ENCODE measurements at regions not wholly inside any gene's neighbourhood (a gene's known extent, or its start where the extent isn't known, plus 50 kb on each side); places are given as distances from the start of the nearest gene placed in this dataset.
"Not testable (repeated sequence)": the region's sequence is repeated elsewhere in the genome, so short reads cannot be mapped to it uniquely, and the experiment has no call there.

- DNase-seq (ENCODE audit: low read depth in 4 of 4, low spot score in 2 of 4), result no peak
Measured at GRCh38 chr6:40888456-40888990, 150.5 kb downstream of the UNC5CL start.

GRCh38 chr6:40887792-40888340, 151.2 kb downstream of the UNC5CL start:
- DNase-seq (ENCODE audit: low read depth in 4 of 4, low spot score in 2 of 4), result no peak

DNA sequence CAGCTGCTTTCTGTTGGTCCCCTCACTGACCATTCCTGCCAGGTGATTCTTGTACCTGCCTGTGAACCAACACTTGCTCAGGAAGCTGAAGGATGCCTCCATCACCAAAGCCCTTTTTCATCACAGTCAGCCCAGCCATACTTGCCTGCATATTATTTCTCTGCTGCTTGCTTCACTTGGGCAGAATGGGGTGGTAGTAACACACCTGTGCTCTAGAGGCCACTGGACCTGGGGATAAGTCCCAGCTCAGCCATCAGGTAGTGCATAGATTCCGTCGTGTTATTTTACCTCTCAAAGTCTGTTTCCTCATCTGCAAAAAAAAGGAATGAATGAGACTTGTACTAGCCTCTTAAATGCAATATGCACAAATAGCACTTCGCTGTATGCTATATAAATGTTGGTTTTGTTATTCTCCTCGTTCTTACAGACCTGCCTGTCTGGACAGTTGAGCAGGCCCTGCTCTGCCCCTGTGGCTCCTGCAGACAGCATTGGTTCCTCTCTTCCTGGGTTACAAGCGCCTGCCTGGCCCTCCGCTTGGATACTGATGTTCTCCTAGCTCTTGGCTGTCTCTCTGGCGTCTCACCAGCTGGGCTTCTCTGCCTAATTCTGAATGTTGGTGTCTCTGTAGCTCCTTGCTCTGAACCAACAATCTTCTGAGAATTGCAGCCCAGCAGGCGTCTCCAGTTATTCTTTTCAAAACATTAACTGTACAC, 151.8 kb downstream of the UNC5CL start:
- no peak for DNase-seq (ENCODE audit: low read depth in 4 of 4, low spot score in 2 of 4)

DNA sequence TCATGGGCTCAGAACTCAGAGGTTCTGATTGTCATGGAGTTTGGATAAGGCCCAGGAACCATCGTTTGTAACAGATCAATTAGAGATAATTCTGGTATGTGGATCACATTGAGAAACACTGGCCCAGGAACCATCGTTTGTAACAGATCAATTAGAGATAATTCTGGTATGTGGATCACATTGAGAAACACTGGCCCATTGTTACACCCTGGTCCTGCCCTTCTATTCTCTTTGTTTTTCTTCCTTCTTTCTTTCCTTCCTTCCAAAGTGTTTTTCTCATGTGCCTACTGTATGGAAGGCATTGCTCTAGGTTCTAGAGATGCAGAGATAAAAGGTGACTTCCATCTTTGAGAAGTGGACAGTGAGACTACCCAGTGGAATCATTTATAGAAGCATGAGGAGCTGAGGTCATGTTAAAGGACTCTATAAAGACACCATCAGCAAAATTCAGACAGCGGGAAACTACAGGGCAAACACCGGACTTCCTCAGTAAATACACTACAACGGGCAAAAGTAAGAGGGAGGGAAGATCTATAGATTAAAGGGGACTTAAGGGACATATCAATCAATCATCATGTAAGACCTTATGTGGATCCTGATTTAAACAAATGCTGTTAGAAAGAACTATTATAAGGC, 153.8 kb downstream of the UNC5CL start:
- no peak for DNase-seq (ENCODE audit: low read depth in 4 of 4, low spot score in 2 of 4)

DNA sequence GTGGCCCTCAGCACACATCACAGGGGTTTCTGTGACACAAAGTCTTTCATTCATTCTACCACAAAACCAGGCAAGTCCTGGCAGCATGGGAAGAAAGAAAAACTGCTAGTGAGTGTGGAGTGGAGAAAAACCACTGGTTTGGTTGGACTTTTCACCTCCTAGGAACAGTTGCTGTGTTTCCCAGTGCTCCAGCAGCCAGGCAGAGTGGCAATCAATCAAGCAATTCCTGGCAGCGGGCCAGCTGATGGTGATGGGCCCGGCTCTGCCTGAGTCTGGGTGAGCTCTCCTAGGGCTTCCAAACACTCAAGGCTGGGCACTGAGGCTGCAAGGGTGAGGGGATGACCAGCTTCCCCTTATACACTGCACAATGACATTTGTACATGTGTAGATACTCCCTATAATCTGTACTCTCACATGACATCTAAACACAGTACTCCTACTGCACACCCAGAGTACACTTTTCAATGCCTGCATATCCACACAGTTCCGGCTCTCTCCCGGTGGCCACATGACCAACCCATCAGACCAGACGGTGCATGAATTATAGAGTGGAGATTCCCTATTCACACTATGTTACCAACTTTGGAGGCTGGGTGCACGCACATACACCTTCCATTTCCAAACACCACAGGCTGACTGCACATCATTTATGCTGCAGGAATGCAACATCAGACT, 156.6 kb downstream of the UNC5CL start:
- no peak for DNase-seq (ENCODE audit: low read depth in 4 of 4, low spot score in 2 of 4)

- DNase-seq (ENCODE audit: low read depth in 4 of 4, low spot score in 2 of 4), result no peak
Measured at GRCh38 chr6:40881501-40881900, 157.5 kb downstream of the UNC5CL start.

- no peak for DNase-seq (ENCODE audit: low read depth in 4 of 4, low spot score in 2 of 4)
Measured at GRCh38 chr6:40880906-40881305, 158.1 kb downstream of the UNC5CL start.

DNA sequence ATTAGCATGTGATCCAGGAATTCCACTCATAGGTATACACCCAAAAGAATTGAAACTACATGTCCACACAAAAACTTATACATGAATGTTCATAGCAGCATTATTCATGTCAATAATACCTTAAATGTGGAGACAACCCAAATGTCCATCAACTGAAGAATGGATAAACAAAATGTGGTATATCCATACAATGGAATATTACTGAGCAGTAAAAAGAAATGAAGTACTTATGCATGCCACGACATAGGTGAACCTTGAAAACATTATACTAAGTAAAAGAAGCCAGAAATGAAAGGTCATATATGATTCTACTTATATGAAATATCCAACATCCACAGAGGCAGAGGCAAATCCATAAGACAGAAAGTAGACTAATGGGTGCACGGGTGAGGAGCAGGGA, 159.9 kb downstream of the UNC5CL start:
- no peak for DNase-seq (ENCODE audit: low read depth in 4 of 4, low spot score in 2 of 4)

DNA sequence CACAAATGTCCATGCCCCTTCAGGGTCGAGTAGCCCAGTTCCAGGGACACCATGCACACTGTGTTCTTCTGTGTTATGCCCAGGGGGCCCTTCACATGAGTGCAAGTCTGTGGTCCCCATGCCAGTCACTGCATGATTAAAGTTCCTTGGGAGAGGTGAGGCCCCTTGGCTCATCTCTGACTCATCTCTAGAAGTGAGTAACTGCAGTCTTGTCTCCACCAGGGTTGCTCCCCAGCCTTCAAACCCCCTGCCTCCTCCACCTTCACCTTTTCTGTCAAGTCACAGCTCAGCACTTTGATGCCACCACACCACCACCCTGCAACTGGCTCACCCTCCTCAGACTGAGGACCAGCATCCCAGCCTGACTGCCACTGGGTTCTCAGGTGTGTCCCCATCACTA, 161.7 kb downstream of the UNC5CL start:
- DNase-seq (ENCODE audit: low read depth in 4 of 4, low spot score in 2 of 4), result no peak

- DNase-seq (ENCODE audit: low read depth in 4 of 4, low spot score in 2 of 4), result no peak
Measured at GRCh38 chr6:40876336-40876735, 162.7 kb downstream of the UNC5CL start.

DNA sequence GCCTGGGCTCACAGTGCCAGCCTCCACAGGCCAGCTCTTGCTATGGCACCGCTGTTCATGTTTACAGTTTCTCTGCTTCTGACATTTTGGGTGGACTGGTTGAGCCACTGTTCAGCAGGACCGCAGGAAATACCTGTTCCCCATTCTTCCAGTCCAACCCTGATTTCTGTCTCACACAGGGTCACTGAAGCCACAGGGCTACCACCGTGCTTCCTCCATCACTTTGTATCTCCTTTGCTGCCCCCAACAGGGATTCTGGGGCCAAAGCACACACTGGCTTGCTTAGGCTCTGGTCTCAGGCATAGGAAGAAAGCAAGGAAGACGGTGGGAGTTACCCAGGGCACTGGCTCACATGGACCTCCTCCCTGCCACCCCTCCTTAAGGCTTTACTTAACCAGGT, 164.5 kb downstream of the UNC5CL start:
- no peak for DNase-seq (ENCODE audit: low read depth in 4 of 4, low spot score in 2 of 4)

DNA sequence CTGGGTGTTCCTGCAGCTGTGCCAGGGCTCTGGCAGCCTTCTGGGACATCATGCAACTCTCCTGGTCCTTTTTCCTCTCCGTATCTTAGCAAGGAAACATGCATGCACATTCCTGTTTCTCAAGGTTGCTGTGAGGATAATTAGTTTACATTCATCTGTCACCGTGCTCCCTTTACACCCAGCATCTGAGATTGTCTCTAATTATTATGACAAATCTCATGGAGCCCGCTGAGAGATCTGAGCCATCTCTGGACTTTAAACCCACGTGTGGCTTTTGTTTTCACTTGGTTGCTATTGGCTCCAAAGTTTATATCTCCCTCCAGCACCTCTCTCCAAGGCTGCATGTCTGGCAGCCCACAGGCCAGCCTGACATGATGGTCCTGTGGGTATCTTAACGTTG, 167.6 kb downstream of the UNC5CL start:
- no peak for DNase-seq (ENCODE audit: low read depth in 4 of 4, low spot score in 2 of 4)

DNA sequence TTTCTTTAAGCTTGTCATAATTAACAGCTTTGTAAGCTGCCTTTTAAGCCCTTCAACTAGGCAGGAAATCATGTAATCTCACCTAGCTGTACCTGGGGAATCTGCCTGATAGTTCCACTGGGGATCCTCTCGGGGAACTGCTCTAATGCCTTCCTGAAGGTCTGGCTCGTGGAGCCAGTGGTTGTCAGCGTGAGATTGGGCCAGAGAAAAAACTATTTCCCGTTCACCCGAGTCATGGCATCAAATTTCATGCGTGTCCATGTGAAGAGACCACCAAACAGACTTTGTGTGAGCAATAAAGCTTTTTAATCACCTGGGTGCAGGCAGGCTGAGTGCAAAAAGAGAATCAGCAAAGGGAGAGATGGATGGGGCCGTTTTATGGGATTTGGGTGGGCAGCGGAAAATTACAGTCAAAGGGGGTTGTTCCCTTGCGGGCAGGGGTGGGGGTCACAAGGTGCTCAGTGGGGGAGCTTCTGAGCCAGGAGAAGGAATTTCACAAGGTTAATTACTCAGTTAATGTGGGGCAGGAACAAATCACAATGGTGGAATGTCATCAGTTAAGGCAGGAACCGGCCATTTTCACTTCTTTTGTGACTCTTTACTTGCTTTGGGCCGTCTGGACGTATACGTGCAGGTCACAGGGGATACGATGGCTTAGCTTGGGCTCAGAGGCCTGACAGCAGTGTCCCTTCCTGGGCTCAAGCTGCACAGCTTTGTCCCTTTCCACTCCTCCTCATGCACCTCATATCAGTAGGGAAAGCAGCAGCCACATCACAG, 170.7 kb downstream of the UNC5CL start:
- DNase-seq (ENCODE audit: low read depth in 4 of 4, low spot score in 2 of 4), result not testable (repeated sequence)

GRCh38 chr6:40867527-40867926, 171.5 kb downstream of the UNC5CL start:
- DNase-seq (ENCODE audit: low read depth in 4 of 4, low spot score in 2 of 4), result not testable (repeated sequence)

- DNase-seq (ENCODE audit: low read depth in 4 of 4, low spot score in 2 of 4), result not testable (repeated sequence)
Measured at GRCh38 chr6:40865259-40865658, 173.8 kb downstream of the UNC5CL start.

DNA sequence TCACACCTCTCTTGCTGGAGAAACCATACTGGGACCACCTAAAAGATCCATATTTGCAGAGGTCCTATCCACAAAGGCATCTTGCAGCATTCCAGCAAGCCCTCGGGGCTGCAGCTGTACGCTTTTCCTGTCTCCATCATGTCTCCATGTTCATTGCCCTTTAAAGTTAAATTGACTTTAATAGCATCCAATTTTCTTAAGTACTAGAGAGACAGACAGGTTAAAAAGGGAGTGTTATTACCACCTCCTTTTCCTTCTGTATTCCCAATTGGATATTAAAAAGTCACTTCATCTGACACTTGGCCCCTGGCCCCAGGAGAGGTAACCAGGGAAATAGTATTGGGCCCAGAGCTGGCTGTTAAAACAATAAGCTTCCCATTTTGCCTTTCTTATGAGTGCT, 178.6 kb downstream of the UNC5CL start:
- no peak for DNase-seq (ENCODE audit: low read depth in 4 of 4, low spot score in 2 of 4)

DNA sequence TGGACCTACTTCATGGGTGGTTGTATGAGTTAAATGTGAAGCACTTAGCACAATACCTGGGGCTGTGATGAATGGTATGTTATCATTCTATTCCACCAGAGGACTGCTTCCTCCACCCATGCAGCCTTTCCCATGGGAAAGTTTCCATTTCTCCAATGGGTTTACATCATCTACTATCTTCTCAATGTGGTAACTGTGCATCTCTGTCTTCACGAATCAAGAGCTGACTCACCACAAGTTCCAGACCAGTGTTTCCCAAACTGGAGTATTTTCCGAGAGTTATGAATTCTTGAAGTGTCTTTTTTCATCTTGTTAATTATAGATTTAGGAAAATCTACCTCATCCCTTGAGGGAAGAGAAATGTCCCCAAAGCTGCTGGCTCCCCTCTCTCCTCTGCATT, 182.8 kb downstream of the UNC5CL start:
- DNase-seq (ENCODE audit: low read depth in 4 of 4, low spot score in 2 of 4), result no peak

DNA sequence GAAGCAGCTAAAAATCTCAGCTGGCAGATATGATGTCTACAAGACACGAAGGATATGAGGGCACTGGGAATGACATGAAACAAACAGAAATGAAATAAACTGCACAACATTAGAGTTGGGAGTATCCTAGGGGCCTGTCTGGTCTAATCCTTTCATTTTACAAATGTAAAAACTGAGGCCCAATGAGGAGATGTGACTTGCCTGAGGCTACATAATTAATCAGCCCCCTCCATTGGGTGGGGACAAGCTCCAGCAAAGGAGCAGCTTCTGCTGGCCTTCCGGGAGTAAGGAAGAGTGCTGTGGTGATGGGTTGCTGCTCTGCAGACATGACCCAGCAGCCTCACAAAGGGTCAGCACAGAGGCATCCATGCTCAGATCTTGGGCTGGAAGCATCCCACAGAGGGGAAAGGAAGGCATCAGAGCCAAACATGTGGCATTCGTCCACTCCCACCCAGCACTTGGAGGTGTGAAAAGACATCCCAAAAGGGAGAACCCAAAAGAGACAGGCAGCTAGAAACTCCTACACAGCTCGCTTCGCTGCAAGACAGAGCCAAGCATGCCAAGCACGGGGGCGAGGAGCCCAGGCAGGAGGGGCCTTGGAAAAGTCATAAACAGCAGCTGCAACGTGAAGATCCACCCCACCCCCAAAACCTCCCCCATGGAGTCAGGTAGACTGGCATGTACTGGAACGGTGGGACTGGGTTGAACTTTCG, 183.7 kb downstream of the UNC5CL start:
- DNase-seq (ENCODE audit: low read depth in 4 of 4, low spot score in 2 of 4), result no peak

DNA sequence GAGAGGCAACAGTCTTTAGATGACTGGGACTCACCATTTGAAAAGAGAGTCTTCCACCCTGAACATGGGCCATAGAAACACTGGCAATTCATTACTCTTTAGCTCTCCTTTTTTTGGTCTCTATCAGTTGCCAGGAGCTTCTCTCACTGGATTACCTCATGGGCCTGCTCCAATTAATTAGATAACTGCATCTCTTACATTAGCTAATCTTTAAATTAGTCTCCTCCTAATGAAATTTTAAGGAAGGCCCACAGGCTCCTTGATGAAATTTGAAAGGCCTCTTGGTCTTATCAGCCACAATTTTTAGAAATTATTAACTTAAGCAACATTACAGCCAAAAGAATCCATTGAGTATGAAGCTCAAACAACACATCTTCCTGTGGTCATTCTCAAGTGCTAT, 184.4 kb downstream of the UNC5CL start:
- no peak for DNase-seq (ENCODE audit: low read depth in 4 of 4, low spot score in 2 of 4)

GRCh38 chr6:40852779-40853373, 186.1 kb downstream of the UNC5CL start:
- no peak for DNase-seq (ENCODE audit: low read depth in 4 of 4, low spot score in 2 of 4)

All from left renal cortex interstitium (tissue), 4 donors.